GM12878 (cell line): ENCODE measurements at regions not wholly inside any gene's neighbourhood (a gene's known extent, or its start where the extent isn't known, plus 50 kb on each side); places are given as distances from the start of the nearest gene placed in this dataset.
A peak's percentile ranks its signal among the peaks of the same experiment; 100 is the strongest.

Experiments used
- ATF7 ChIP-seq: fragments of 450-650 bp; IDR thresholded peaks from 2 replicates; pipeline ENCODE4 v1.6.1; 2016; ENCODE audit warnings: low read depth, mild to moderate bottlenecking
- BCL11A ChIP-seq: IDR thresholded peaks from 2 replicates; pipeline ENCODE4 v1.6.1; 2011; ENCODE audit warnings: low read depth, low read length
- BCLAF1 ChIP-seq: fragments of 450-650 bp; IDR thresholded peaks from 2 replicates; pipeline ENCODE4 v1.6.1; 2017; ENCODE audit warnings: antibody characterized with exemption, mild to moderate bottlenecking, moderate library complexity
- CTCF ChIP-seq, 3 experiments: IDR thresholded peaks in 2 of 3; conservative IDR thresholded peaks in 1 of 3; 2 replicates each; pipeline ENCODE4 v1.5.1; 2011; ENCODE audit warnings: low read depth in 3 of 3, low read length in 3 of 3, mild to moderate bottlenecking in 3 of 3, control low read depth in 2 of 3, moderate library complexity in 2 of 3, inconsistent platforms in 1 of 3, mixed read lengths in 1 of 3; ENCODE audit not compliant: control insufficient read depth in 2 of 3, insufficient read depth in 1 of 3; ENCODE audit errors: extremely low read depth in 1 of 3
- EGR1 ChIP-seq, 2 experiments: IDR thresholded peaks; 1 replicate in 1 of 2; 2 replicates in 1 of 2; pipeline ENCODE4 v1.6.1; 2011 to 2012; ENCODE audit warnings: low read depth in 2 of 2, low read length in 2 of 2, borderline replicate concordance in 1 of 2, mild to moderate bottlenecking in 1 of 2, moderate library complexity in 1 of 2
- FOXK2 ChIP-seq: fragments of 450-650 bp; IDR thresholded peaks from 2 replicates; pipeline ENCODE4 v1.6.1; 2017; ENCODE audit warnings: mild to moderate bottlenecking, moderate library complexity
- HDGF ChIP-seq: fragments of 450-650 bp; IDR thresholded peaks from 2 replicates; pipeline ENCODE4 v1.6.1; 2016; ENCODE audit warnings: antibody characterized with exemption
- JUND ChIP-seq: IDR thresholded peaks from 2 replicates; pipeline ENCODE4 v1.6.1; 2012; ENCODE audit warnings: low read depth, mild to moderate bottlenecking, low read length, improper control_type of control experiment, moderate library complexity
- KAT2A ChIP-seq: conservative IDR thresholded peaks from 2 replicates; pipeline ENCODE4 v1.6.1; 2011; ENCODE audit warnings: low read depth, low read length; ENCODE audit not compliant: control insufficient read depth
- MYC ChIP-seq: IDR thresholded peaks from 2 replicates; pipeline ENCODE4 v1.6.1; 2011; ENCODE audit warnings: mild to moderate bottlenecking, low read length, moderate library complexity, inconsistent platforms; ENCODE audit not compliant: insufficient read depth, insufficient replicate concordance, insufficient read length, severe bottlenecking
- NFYA ChIP-seq: IDR thresholded peaks from 2 replicates; pipeline ENCODE4 v1.6.1; 2011; ENCODE audit warnings: low read depth, mild to moderate bottlenecking, low read length, improper control_type of control experiment, borderline replicate concordance
- POU2F2 ChIP-seq: IDR thresholded peaks from 3 replicates; pipeline ENCODE4 v1.6.1; 2011; ENCODE audit warnings: low read depth, mild to moderate bottlenecking, low read length, borderline replicate concordance
- RBBP5 ChIP-seq: fragments of 200-600 bp; sonication (generic); conservative IDR thresholded peaks from 2 replicates; pipeline ENCODE4 v1.6.1; 2016
- RUNX3 ChIP-seq: IDR thresholded peaks from 2 replicates; pipeline ENCODE4 v1.6.1; 2012; ENCODE audit warnings: low read length, inconsistent platforms
- SIX5 ChIP-seq: IDR thresholded peaks from 2 replicates; pipeline ENCODE4 v1.6.1; 2011; ENCODE audit warnings: mild to moderate bottlenecking, low read depth, low read length, moderate library complexity; ENCODE audit not compliant: severe bottlenecking
- SPI1 ChIP-seq: IDR thresholded peaks from 2 replicates; pipeline ENCODE4 v1.6.1; 2011; ENCODE audit warnings: low read depth, mild to moderate bottlenecking, low read length, moderate library complexity, borderline replicate concordance; ENCODE audit not compliant: insufficient read depth
- TAF1 ChIP-seq: IDR thresholded peaks from 2 replicates; pipeline ENCODE4 v1.6.1; 2011; ENCODE audit warnings: mild to moderate bottlenecking, low read depth, low read length, borderline replicate concordance
- YBX1 ChIP-seq: fragments of 450-650 bp; IDR thresholded peaks from 2 replicates; pipeline ENCODE4 v1.6.1; 2016; ENCODE audit warnings: antibody characterized with exemption
- ZNF217 ChIP-seq: fragments of 450-650 bp; IDR thresholded peaks from 2 replicates; pipeline ENCODE4 v1.6.1; 2017; ENCODE audit warnings: antibody characterized with exemption, mild to moderate bottlenecking
- TF ChIP-seq, protein P1 (sequence below): fragments of 450-650 bp; conservative IDR thresholded peaks from 2 replicates; pipeline ENCODE4 v1.6.1; 2017; ENCODE audit warnings: mild to moderate bottlenecking, moderate library complexity
- TF ChIP-seq, protein P2 (sequence below): fragments of 450-650 bp; IDR thresholded peaks from 2 replicates; pipeline ENCODE4 v1.6.1; 2016; ENCODE audit warnings: mild to moderate bottlenecking, moderate library complexity, borderline replicate concordance

GRCh38 chr6:113627480-113627879 lies 229.7 kb upstream of the MARCKS start (continued):
- no peak for TF ChIP-seq KAT2A
- TF ChIP-seq EGR1 (IDR thresholded peaks at IDR 0.05; ENCODE audit: borderline replicate concordance in 1 of 2, low read depth in 2 of 2, low read length in 2 of 2): no peak
- TF ChIP-seq, protein P1, sequence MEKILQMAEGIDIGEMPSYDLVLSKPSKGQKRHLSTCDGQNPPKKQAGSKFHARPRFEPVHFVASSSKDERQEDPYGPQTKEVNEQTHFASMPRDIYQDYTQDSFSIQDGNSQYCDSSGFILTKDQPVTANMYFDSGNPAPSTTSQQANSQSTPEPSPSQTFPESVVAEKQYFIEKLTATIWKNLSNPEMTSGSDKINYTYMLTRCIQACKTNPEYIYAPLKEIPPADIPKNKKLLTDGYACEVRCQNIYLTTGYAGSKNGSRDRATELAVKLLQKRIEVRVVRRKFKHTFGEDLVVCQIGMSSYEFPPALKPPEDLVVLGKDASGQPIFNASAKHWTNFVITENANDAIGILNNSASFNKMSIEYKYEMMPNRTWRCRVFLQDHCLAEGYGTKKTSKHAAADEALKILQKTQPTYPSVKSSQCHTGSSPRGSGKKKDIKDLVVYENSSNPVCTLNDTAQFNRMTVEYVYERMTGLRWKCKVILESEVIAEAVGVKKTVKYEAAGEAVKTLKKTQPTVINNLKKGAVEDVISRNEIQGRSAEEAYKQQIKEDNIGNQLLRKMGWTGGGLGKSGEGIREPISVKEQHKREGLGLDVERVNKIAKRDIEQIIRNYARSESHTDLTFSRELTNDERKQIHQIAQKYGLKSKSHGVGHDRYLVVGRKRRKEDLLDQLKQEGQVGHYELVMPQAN: no peak
- peak; percentile 98 for TF ChIP-seq ATF7
- 0 out of 2 replicates have a peak, but pooled peaks have one; percentile 13 for TF ChIP-seq SPI1
- TF ChIP-seq CTCF (IDR thresholded peaks at IDR 0.05 in 2 of 3, conservative IDR thresholded peaks at IDR 0.05 in 1 of 3; ENCODE audit: control insufficient read depth in 2 of 3, extremely low read depth in 1 of 3, insufficient read depth in 1 of 3, low read depth in 3 of 3, low read length in 3 of 3): no peak
- TF ChIP-seq NFYA: no peak
- TF ChIP-seq BCLAF1: no peak
- TF ChIP-seq TAF1: no peak
- peak; percentile 30; the same call in 1 of the 2 replicates for TF ChIP-seq BCL11A
- TF ChIP-seq, protein P2, sequence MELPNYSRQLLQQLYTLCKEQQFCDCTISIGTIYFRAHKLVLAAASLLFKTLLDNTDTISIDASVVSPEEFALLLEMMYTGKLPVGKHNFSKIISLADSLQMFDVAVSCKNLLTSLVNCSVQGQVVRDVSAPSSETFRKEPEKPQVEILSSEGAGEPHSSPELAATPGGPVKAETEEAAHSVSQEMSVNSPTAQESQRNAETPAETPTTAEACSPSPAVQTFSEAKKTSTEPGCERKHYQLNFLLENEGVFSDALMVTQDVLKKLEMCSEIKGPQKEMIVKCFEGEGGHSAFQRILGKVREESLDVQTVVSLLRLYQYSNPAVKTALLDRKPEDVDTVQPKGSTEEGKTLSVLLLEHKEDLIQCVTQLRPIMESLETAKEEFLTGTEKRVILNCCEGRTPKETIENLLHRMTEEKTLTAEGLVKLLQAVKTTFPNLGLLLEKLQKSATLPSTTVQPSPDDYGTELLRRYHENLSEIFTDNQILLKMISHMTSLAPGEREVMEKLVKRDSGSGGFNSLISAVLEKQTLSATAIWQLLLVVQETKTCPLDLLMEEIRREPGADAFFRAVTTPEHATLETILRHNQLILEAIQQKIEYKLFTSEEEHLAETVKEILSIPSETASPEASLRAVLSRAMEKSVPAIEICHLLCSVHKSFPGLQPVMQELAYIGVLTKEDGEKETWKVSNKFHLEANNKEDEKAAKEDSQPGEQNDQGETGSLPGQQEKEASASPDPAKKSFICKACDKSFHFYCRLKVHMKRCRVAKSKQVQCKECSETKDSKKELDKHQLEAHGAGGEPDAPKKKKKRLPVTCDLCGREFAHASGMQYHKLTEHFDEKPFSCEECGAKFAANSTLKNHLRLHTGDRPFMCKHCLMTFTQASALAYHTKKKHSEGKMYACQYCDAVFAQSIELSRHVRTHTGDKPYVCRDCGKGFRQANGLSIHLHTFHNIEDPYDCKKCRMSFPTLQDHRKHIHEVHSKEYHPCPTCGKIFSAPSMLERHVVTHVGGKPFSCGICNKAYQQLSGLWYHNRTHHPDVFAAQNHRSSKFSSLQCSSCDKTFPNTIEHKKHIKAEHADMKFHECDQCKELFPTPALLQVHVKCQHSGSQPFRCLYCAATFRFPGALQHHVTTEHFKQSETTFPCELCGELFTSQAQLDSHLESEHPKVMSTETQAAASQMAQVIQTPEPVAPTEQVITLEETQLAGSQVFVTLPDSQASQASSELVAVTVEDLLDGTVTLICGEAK: no peak
- no peak; the same call in 1 of the 2 replicates for TF ChIP-seq ZNF217
- no peak for TF ChIP-seq SIX5
- no peak for TF ChIP-seq FOXK2
- no peak for TF ChIP-seq HDGF
- TF ChIP-seq YBX1: no peak
- peak; percentile 65; the same call in 1 of the 2 replicates for TF ChIP-seq RUNX3
- TF ChIP-seq RBBP5: no peak
- no peak for TF ChIP-seq POU2F2
- TF ChIP-seq MYC: no peak
- TF ChIP-seq JUND: peak; percentile 49; the same call in 1 of the 2 replicates
